ENCODE measurements at regions not wholly inside any gene's neighbourhood (a gene's known extent, or its start where the extent isn't known, plus 50 kb on each side); places are given as distances from the start of the nearest gene placed in this dataset.

- TF ChIP-seq CTCF (IDR thresholded peaks at IDR 0.05 in 2 of 3, conservative IDR thresholded peaks at IDR 0.05 in 1 of 3; ENCODE audit: control insufficient read depth in 2 of 3, extremely low read depth in 1 of 3, insufficient read depth in 1 of 3, low read depth in 3 of 3, low read length in 3 of 3) (no peak), EED (IDR thresholded peaks at IDR 0.05; ENCODE audit: low read depth) (no peak), POLR2A (IDR thresholded peaks at IDR 0.05; ENCODE audit: low read depth, low read length) (no peak), EZH2 (IDR thresholded peaks at IDR 0.05; ENCODE audit: borderline replicate concordance, control insufficient read depth, low read depth, low read length) (no peak), TAF1 (IDR thresholded peaks at IDR 0.05; ENCODE audit: borderline replicate concordance, low read depth, low read length) (no peak), SREBF1 (IDR thresholded peaks at IDR 0.05; ENCODE audit: low read length) (no peak), ELK1 (IDR thresholded peaks at IDR 0.05; ENCODE audit: low read depth, low read length) (no peak), NR2C2 (IDR thresholded peaks at IDR 0.05; ENCODE audit: borderline replicate concordance, control insufficient read depth, insufficient read length, low read depth) (no peak), NFYA (IDR thresholded peaks at IDR 0.05; ENCODE audit: borderline replicate concordance, low read depth, low read length) (no peak)
These were observed 158.9 kb downstream of the NUP210 start for GRCh38 chr3:13261104-13261830.
